Colonic mucosa (tissue), 4 donors: ENCODE measurements at regions not wholly inside any gene's neighbourhood (a gene's known extent, or its start where the extent isn't known, plus 50 kb on each side); places are given as distances from the start of the nearest gene placed in this dataset.

Experiments
- DNase-seq: peaks from one replicate; pipeline ENCODE4 v3.0.0-alpha.2; 2020
- H3K27ac ChIP-seq: fragments of 200-600 bp; one replicate; pipeline ENCODE4 v1.8.0; 2021
- H3K27me3 ChIP-seq: fragments of 200-600 bp; one replicate; pipeline ENCODE4 v1.8.0; 2021
- H3K36me3 ChIP-seq: fragments of 200-600 bp; one replicate; pipeline ENCODE4 v1.8.0; 2021
- H3K4me1 ChIP-seq: fragments of 200-600 bp; one replicate; pipeline ENCODE4 v1.8.0; 2021; ENCODE audit warnings: mild to moderate bottlenecking
- H3K4me3 ChIP-seq: fragments of 200-600 bp; one replicate; pipeline ENCODE4 v1.8.0; 2021
- H3K9ac ChIP-seq, 2 donors: one replicate each; pipeline ENCODE4 v1.7.0; 2013; ENCODE audit warnings: control low read depth in 2 of 2, low read depth in 2 of 2, low read length in 2 of 2
- H3K9me3 ChIP-seq: fragments of 200-600 bp; one replicate; pipeline ENCODE4 v1.8.0; 2021
- intact Hi-C: fragments of 100-400 bp; cut with DNase I; formaldehyde crosslinking; loops from one replicate; pipeline ENCODE4 v1.14.1; 2022
- TF ChIP-seq, protein P1 (sequence below): fragments of 200-600 bp; IDR thresholded peaks from one replicate; pipeline ENCODE4 v1.8.0; 2022; ENCODE audit warnings: antibody characterized with exemption, mild to moderate bottlenecking
- donor health status: healthy.
- donor health status: DM: no; HTN: no; CAD: no.
- donor health status: DM: no; HTN: no; CAD: no.

DNA sequence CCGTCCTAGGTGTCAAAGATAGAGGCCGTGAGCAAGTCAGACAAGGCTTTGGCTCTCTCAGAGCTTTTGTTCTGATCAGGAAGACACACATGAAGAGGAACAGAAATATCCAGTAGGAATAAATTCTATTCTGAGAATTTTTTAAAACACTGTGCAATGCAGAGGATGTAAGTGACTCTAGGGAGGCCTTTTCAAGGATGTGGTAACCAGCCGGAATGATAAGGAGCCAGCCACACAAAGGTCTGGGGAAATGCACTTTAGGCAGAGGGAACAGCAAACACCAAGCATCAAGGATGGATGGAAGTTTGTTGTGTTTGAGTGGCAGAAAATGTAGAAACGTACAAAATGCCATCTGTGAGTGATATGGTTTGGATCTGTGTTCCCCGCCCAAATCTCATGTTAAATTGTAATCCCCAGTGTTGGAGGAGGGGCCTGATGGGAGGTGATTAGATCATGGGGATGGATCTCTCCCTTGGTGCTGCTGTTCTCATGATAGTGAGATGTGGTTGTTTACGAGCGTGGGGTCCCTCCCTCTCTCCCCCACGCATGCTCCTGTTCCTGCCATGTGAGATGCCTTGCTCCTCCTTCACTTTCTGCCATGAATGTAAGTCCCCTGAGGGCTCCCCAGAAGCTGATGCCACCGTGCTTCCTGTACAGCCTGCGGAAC, 93.6 kb upstream of the CDYL start:
- no peaks in the 10 kb centered on the region for H3K36me3 ChIP-seq
- no peaks in the 10 kb centered on the region for H3K27me3 ChIP-seq
- DNase-seq: no peak
- no peak overlapping the region for H3K4me3 ChIP-seq
- H3K9me3 ChIP-seq: no peaks in the 10 kb centered on the region
- intact Hi-C loops: no loop called here
- no peak overlapping the region for H3K9ac ChIP-seq
- TF ChIP-seq, protein P1, sequence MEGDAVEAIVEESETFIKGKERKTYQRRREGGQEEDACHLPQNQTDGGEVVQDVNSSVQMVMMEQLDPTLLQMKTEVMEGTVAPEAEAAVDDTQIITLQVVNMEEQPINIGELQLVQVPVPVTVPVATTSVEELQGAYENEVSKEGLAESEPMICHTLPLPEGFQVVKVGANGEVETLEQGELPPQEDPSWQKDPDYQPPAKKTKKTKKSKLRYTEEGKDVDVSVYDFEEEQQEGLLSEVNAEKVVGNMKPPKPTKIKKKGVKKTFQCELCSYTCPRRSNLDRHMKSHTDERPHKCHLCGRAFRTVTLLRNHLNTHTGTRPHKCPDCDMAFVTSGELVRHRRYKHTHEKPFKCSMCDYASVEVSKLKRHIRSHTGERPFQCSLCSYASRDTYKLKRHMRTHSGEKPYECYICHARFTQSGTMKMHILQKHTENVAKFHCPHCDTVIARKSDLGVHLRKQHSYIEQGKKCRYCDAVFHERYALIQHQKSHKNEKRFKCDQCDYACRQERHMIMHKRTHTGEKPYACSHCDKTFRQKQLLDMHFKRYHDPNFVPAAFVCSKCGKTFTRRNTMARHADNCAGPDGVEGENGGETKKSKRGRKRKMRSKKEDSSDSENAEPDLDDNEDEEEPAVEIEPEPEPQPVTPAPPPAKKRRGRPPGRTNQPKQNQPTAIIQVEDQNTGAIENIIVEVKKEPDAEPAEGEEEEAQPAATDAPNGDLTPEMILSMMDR: no peak
- no peaks in the 10 kb centered on the region for H3K4me1 ChIP-seq
- H3K27ac ChIP-seq: no peak overlapping the region

DNA sequence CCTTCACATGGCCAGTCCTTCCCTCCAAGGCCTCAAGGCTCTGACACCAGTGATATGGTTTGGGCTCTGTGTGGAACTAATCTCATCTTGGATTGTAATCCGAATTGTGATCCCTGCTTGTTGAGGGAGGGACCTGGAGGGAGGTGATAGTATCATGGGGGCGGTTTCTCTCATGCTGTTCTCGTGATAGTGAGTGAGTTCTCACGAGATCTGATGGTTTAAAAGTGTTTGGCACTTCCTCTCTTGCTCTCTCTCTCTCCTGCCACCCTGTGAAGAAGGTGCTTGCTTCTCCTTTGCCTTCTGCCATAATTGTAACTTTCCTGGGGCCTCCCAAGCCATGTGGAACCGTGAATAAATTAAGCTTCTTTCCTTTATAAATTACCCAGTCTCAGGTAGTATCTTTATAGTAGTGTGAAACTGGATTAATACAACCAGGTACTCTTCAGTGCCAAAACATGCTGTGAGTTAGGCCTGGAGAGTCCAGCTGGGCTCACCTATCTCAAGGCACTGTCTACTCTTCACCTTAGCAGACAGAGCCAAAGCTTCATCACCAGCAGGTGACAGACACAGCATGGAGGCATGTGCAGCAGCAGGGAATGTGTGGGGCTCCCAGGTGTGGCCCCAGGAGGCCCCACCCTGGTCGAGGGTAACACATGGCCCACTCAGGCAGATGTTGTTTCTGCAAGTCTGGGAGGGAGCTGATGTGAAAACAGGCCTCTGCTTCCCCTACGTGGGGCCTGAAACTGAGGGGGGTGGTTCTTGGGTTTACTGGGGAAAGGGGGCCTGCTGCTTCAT, 97.5 kb upstream of the CDYL start:
- no peak overlapping the region for H3K27ac ChIP-seq
- no peak for DNase-seq
- intact Hi-C loops: no loop called here
- H3K27me3 ChIP-seq: no peaks in the 10 kb centered on the region
- no peaks in the 10 kb centered on the region for H3K9me3 ChIP-seq
- H3K36me3 ChIP-seq: no peaks in the 10 kb centered on the region
- H3K4me3 ChIP-seq: no peak overlapping the region
- no peaks in the 10 kb centered on the region for H3K4me1 ChIP-seq
- no peak overlapping the region for H3K9ac ChIP-seq
- TF ChIP-seq, protein P1: no peak

DNA sequence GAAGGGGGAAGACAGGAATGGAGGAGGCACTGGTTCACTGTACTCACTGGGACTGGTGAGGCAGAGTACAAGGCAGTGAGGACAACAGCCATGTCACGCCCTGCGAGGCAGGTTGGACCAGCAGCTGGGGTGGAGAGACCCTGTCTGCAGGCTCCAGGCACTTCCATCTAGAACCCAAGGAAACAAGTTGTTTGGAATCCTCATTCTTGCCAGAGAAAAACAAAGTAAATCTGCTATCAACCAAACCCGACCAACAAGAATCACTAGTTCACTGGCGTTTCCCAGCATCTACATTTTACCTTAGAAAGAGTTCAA, 98.5 kb upstream of the CDYL start:
- intact Hi-C loops: no loop called here
- no peak for DNase-seq
- Histone ChIP-seq H3K36me3 (no peaks in the 10 kb centered on the region), H3K9ac (no peak overlapping the region), H3K4me1 (no peaks in the 10 kb centered on the region), H3K27ac (no peak overlapping the region), H3K9me3 (no peaks in the 10 kb centered on the region), H3K4me3 (no peak overlapping the region), H3K27me3 (no peaks in the 10 kb centered on the region)
- TF ChIP-seq, protein P1: no peak

DNA sequence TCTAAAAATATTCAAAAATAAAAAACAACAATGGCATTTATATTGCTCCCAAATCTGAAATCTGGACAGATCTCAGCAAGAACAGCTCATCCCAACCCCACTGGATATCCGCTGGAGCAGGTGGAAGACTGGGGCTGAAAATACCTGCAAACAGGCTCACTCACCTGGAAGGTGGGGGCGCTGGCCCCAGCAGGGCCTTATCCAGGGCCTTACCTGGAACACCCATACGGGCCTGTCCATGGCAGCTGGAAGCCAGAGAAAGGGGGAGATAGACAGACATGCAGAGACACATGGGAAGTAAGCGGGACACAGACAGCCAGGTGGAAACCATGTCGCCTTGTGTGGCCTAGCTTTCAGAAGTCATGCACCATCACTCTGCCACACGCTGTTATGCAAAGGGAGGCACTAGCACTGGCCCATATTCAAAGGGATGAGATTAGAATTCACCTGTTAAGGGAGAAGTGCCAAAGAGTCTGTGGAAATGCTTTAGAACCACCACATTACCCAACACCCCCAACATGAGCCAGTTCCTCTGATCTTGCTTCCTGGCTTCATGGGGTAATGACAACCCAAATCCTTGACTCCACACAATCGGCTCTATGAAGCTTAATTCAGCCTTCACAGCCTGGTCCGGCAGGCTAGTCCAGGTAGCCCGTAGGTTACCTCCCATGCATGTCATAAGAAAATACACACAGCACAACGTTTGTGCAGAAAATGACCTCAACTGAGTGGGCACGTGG, 99.0 kb upstream of the CDYL start:
- H3K4me1 ChIP-seq: no peaks in the 10 kb centered on the region

DNA sequence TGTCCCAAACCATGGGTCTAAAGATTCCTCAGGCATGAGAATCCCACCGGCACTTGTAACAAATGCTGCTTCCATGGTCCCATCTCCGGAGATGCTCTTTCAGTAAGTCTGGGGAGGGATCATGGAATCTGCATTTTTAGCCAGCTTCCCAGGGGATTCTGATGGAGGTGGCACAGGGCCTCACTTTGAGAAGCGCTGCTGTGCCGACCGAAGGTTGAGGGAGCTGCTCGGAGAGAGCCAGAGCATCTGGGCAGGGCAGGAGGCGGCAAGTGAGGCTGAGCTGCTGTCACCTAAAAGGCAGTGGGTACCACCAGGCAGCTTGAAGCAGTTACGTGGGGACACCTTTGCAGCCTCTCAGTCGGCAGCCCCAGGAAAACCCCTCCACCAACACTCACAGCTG, 100.2 kb upstream of the CDYL start:
- H3K9ac ChIP-seq: no peak overlapping the region
- peak; percentile 6 for DNase-seq
- H3K27ac ChIP-seq: no peak overlapping the region
- H3K36me3 ChIP-seq: no peaks in the 10 kb centered on the region
- H3K27me3 ChIP-seq: no peaks in the 10 kb centered on the region
- no peaks in the 10 kb centered on the region for H3K4me1 ChIP-seq
- intact Hi-C loops: no loop called here
- no peak overlapping the region for H3K4me3 ChIP-seq
- TF ChIP-seq, protein P1: no peak
- no peaks in the 10 kb centered on the region for H3K9me3 ChIP-seq

More for the DNA sequence above, 99.0 kb upstream of the CDYL start:
- intact Hi-C loops: no loop called here
- Histone ChIP-seq H3K27ac (no peak overlapping the region), H3K9me3 (no peaks in the 10 kb centered on the region), H3K36me3 (no peaks in the 10 kb centered on the region), H3K9ac (no peak overlapping the region), H3K27me3 (no peaks in the 10 kb centered on the region), H3K4me3 (no peak overlapping the region)
- DNase-seq: peak; percentile 9
- TF ChIP-seq, protein P1: no peak
